ENCODE measurements at regions not wholly inside any gene's neighbourhood (a gene's known extent, or its start where the extent isn't known, plus 50 kb on each side); places are given as distances from the start of the nearest gene placed in this dataset.

- DNase-seq (ENCODE audit: low read depth), result no peak
Observed at GRCh38 chr5:2335733-2336515, 415.6 kb downstream of the IRX2 start.

- DNase-seq (ENCODE audit: low read depth), result no peak
Observed at GRCh38 chr5:2335125-2335732, 416.2 kb downstream of the IRX2 start.

- DNase-seq (ENCODE audit: low read depth), result peak; percentile 29
Observed at GRCh38 chr5:2334719-2335118, 416.8 kb downstream of the IRX2 start.

GRCh38 chr5:2333291-2333690 is 418.2 kb downstream of the IRX2 start:
- no peak for DNase-seq (ENCODE audit: low read depth)

GRCh38 chr5:2332521-2332920 is 419.0 kb downstream of the IRX2 start:
- DNase-seq (ENCODE audit: low read depth), result no peak

- DNase-seq (ENCODE audit: low read depth), result no peak
Observed at GRCh38 chr5:2330325-2331130, 420.9 kb downstream of the IRX2 start.

GRCh38 chr5:2329741-2330140 is 421.7 kb downstream of the IRX2 start:
- no peak for DNase-seq (ENCODE audit: low read depth)

GRCh38 chr5:2326601-2327000 is 424.9 kb downstream of the IRX2 start:
- peak; percentile 35 for DNase-seq (ENCODE audit: low read depth)

GRCh38 chr5:2324788-2325187 is 426.7 kb downstream of the IRX2 start:
- DNase-seq (ENCODE audit: low read depth), result no peak

- peak; percentile 40 for DNase-seq (ENCODE audit: low read depth)
Observed at GRCh38 chr5:2320611-2321010, 430.9 kb downstream of the IRX2 start.

GRCh38 chr5:2317540-2317939 is 433.9 kb downstream of the IRX2 start:
- no peak for DNase-seq (ENCODE audit: low read depth)

- DNase-seq (ENCODE audit: low read depth), result no peak
Observed at GRCh38 chr5:2311851-2312250, 429.1 kb upstream of the IRX4 start.

GRCh38 chr5:2310946-2311345 is 428.2 kb upstream of the IRX4 start:
- no peak for DNase-seq (ENCODE audit: low read depth)

GRCh38 chr5:2307631-2308030 is 424.9 kb upstream of the IRX4 start:
- DNase-seq (ENCODE audit: low read depth), result no peak

GRCh38 chr5:2306711-2307110 is 424.0 kb upstream of the IRX4 start:
- DNase-seq (ENCODE audit: low read depth), result no peak

GRCh38 chr5:2303431-2304100 is 420.8 kb upstream of the IRX4 start:
- peak; percentile 38 for DNase-seq (ENCODE audit: low read depth)

GRCh38 chr5:2302169-2302568 is 419.4 kb upstream of the IRX4 start:
- no peak for DNase-seq (ENCODE audit: low read depth)

GRCh38 chr5:2300861-2301574 is 418.3 kb upstream of the IRX4 start:
- DNase-seq (ENCODE audit: low read depth), result no peak

GRCh38 chr5:2300421-2300820 is 417.7 kb upstream of the IRX4 start:
- no peak for DNase-seq (ENCODE audit: low read depth)

- no peak for DNase-seq (ENCODE audit: low read depth)
Observed at GRCh38 chr5:2299388-2300220, 416.9 kb upstream of the IRX4 start.

GRCh38 chr5:2298781-2299180 is 416.1 kb upstream of the IRX4 start:
- DNase-seq (ENCODE audit: low read depth), result no peak
